ENCODE measurements at regions not wholly inside any gene's neighbourhood (a gene's known extent, or its start where the extent isn't known, plus 50 kb on each side); places are given as distances from the start of the nearest gene placed in this dataset.

DNA sequence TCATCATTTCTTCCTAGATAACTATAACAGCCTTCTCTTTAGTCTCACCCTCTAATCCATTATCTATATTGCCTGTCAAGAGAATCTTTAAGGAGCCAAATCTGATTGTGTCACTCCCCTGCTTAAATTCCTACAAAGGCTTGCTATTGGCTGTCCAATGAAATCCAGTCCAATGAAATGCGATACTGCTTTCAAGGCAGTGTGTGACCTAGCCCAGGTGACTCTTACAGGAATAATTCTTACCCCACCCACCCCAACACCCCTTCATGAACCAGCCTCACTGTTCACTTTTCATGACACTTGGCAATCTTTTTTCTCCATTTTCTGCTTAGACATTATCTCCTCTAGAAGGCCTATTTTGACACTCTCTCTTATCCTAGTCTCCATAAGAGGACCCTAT lies 163.3 kb upstream of the MARCKS start (continued):
- TF ChIP-seq ZNF462 (CRISPR knock-in tag; IDR thresholded peaks at IDR 0.05) (no peak), ZNF114 (CRISPR knock-in tag; IDR thresholded peaks at IDR 0.05) (no peak), CREB1 (CRISPR knock-in tag; IDR thresholded peaks at IDR 0.05; ENCODE audit: low read depth) (no peak), POLR2AphosphoS5 (IDR thresholded peaks at IDR 0.05; ENCODE audit: low read depth) (no peak), EZH2phosphoT487 (IDR thresholded peaks at IDR 0.05; ENCODE audit: unreplicated experiment) (no peak), ZNF331 (CRISPR knock-in tag; IDR thresholded peaks at IDR 0.05; ENCODE audit: low read depth) (no peak), NANOG (IDR thresholded peaks at IDR 0.05; ENCODE audit: borderline replicate concordance) (no peak)
- TF ChIP-seq, protein P1, sequence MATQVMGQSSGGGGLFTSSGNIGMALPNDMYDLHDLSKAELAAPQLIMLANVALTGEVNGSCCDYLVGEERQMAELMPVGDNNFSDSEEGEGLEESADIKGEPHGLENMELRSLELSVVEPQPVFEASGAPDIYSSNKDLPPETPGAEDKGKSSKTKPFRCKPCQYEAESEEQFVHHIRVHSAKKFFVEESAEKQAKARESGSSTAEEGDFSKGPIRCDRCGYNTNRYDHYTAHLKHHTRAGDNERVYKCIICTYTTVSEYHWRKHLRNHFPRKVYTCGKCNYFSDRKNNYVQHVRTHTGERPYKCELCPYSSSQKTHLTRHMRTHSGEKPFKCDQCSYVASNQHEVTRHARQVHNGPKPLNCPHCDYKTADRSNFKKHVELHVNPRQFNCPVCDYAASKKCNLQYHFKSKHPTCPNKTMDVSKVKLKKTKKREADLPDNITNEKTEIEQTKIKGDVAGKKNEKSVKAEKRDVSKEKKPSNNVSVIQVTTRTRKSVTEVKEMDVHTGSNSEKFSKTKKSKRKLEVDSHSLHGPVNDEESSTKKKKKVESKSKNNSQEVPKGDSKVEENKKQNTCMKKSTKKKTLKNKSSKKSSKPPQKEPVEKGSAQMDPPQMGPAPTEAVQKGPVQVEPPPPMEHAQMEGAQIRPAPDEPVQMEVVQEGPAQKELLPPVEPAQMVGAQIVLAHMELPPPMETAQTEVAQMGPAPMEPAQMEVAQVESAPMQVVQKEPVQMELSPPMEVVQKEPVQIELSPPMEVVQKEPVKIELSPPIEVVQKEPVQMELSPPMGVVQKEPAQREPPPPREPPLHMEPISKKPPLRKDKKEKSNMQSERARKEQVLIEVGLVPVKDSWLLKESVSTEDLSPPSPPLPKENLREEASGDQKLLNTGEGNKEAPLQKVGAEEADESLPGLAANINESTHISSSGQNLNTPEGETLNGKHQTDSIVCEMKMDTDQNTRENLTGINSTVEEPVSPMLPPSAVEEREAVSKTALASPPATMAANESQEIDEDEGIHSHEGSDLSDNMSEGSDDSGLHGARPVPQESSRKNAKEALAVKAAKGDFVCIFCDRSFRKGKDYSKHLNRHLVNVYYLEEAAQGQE (IDR thresholded peaks at IDR 0.05; ENCODE audit: unreplicated experiment) = no peak
- TF ChIP-seq, protein P2, sequence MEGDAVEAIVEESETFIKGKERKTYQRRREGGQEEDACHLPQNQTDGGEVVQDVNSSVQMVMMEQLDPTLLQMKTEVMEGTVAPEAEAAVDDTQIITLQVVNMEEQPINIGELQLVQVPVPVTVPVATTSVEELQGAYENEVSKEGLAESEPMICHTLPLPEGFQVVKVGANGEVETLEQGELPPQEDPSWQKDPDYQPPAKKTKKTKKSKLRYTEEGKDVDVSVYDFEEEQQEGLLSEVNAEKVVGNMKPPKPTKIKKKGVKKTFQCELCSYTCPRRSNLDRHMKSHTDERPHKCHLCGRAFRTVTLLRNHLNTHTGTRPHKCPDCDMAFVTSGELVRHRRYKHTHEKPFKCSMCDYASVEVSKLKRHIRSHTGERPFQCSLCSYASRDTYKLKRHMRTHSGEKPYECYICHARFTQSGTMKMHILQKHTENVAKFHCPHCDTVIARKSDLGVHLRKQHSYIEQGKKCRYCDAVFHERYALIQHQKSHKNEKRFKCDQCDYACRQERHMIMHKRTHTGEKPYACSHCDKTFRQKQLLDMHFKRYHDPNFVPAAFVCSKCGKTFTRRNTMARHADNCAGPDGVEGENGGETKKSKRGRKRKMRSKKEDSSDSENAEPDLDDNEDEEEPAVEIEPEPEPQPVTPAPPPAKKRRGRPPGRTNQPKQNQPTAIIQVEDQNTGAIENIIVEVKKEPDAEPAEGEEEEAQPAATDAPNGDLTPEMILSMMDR (conservative IDR thresholded peaks at IDR 0.05; ENCODE audit: low read depth in 2 of 2) = no peak
